ENCODE measurements at regions not wholly inside any gene's neighbourhood (a gene's known extent, or its start where the extent isn't known, plus 50 kb on each side); places are given as distances from the start of the nearest gene placed in this dataset.

DNA sequence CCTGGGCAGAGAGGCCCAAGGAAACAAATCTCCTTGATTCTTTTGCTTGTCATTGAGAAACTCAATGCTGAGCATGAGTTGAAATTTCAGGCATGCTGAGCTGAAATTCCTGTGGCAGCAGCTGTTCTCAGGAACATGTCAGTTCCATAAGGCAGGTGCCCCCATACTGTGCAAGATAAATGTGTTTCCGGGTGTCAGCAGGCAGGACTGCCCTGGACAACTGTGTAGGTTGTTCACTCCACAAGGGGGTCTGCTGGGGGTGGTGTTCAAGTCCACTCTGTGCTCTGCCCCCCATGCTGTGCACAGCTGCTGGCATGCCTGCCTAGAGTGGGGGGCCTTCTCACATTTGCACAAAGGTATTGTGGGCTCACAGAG, 133.7 kb downstream of the CTTN start (continued):
- TF ChIP-seq, protein P1, sequence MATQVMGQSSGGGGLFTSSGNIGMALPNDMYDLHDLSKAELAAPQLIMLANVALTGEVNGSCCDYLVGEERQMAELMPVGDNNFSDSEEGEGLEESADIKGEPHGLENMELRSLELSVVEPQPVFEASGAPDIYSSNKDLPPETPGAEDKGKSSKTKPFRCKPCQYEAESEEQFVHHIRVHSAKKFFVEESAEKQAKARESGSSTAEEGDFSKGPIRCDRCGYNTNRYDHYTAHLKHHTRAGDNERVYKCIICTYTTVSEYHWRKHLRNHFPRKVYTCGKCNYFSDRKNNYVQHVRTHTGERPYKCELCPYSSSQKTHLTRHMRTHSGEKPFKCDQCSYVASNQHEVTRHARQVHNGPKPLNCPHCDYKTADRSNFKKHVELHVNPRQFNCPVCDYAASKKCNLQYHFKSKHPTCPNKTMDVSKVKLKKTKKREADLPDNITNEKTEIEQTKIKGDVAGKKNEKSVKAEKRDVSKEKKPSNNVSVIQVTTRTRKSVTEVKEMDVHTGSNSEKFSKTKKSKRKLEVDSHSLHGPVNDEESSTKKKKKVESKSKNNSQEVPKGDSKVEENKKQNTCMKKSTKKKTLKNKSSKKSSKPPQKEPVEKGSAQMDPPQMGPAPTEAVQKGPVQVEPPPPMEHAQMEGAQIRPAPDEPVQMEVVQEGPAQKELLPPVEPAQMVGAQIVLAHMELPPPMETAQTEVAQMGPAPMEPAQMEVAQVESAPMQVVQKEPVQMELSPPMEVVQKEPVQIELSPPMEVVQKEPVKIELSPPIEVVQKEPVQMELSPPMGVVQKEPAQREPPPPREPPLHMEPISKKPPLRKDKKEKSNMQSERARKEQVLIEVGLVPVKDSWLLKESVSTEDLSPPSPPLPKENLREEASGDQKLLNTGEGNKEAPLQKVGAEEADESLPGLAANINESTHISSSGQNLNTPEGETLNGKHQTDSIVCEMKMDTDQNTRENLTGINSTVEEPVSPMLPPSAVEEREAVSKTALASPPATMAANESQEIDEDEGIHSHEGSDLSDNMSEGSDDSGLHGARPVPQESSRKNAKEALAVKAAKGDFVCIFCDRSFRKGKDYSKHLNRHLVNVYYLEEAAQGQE (IDR thresholded peaks at IDR 0.05; ENCODE audit: low read depth, low read length) = no peak
- TF ChIP-seq POLR2AphosphoS5 (IDR thresholded peaks at IDR 0.05; ENCODE audit: low read depth, low read length) (no peak), EP300 (IDR thresholded peaks at IDR 0.05; ENCODE audit: borderline replicate concordance in 1 of 2, low read depth in 1 of 2, low read length in 1 of 2) (no peak), NRF1 (IDR thresholded peaks at IDR 0.05; ENCODE audit: low read depth, low read length) (no peak), FOXM1 (IDR thresholded peaks at IDR 0.05; ENCODE audit: low read depth) (no peak), JUND (IDR thresholded peaks at IDR 0.05) (no peak)
- TF ChIP-seq, protein P2, sequence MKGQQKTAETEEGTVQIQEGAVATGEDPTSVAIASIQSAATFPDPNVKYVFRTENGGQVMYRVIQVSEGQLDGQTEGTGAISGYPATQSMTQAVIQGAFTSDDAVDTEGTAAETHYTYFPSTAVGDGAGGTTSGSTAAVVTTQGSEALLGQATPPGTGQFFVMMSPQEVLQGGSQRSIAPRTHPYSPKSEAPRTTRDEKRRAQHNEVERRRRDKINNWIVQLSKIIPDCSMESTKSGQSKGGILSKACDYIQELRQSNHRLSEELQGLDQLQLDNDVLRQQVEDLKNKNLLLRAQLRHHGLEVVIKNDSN (IDR thresholded peaks at IDR 0.05; ENCODE audit: borderline replicate concordance, low read depth) = no peak
- TF ChIP-seq, protein P3, sequence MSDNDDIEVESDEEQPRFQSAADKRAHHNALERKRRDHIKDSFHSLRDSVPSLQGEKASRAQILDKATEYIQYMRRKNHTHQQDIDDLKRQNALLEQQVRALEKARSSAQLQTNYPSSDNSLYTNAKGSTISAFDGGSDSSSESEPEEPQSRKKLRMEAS (IDR thresholded peaks at IDR 0.05; ENCODE audit: low read depth) = no peak
- TF ChIP-seq, protein P4, sequence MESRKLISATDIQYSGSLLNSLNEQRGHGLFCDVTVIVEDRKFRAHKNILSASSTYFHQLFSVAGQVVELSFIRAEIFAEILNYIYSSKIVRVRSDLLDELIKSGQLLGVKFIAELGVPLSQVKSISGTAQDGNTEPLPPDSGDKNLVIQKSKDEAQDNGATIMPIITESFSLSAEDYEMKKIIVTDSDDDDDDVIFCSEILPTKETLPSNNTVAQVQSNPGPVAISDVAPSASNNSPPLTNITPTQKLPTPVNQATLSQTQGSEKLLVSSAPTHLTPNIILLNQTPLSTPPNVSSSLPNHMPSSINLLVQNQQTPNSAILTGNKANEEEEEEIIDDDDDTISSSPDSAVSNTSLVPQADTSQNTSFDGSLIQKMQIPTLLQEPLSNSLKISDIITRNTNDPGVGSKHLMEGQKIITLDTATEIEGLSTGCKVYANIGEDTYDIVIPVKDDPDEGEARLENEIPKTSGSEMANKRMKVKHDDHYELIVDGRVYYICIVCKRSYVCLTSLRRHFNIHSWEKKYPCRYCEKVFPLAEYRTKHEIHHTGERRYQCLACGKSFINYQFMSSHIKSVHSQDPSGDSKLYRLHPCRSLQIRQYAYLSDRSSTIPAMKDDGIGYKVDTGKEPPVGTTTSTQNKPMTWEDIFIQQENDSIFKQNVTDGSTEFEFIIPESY (IDR thresholded peaks at IDR 0.05; ENCODE audit: borderline replicate concordance, low read depth) = no peak
- TF ChIP-seq, protein P5, sequence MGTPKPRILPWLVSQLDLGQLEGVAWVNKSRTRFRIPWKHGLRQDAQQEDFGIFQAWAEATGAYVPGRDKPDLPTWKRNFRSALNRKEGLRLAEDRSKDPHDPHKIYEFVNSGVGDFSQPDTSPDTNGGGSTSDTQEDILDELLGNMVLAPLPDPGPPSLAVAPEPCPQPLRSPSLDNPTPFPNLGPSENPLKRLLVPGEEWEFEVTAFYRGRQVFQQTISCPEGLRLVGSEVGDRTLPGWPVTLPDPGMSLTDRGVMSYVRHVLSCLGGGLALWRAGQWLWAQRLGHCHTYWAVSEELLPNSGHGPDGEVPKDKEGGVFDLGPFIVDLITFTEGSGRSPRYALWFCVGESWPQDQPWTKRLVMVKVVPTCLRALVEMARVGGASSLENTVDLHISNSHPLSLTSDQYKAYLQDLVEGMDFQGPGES (IDR thresholded peaks at IDR 0.05; ENCODE audit: low read depth, low read length) = no peak

DNA sequence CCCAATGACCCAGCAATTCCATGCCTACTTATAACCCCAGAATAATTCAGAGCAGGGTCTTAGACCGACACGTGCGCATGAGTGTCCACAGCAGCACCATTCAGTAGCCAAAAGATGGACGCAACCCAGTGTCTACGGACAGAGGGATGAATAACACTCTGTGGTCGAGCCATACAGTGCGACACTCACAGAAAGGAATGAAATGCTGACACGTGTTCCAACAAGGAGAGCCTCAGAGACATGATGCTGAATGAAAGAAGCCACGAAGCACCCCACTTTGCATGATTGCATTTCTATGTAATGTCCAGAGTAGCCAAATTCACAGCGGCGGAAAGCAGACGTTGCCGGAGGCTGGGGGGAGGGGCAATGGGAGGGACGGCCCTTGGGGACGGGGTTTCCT, 134.4 kb downstream of the CTTN start:
- H4K20me1 ChIP-seq (ENCODE audit: insufficient read depth) = no peaks in the 10 kb centered on the region
- POLR2A ChIA-PET = no interaction called here
- peak; percentile 21 for DNase-seq
- H3K4me2 ChIP-seq = no peak overlapping the region
- no peaks in the 10 kb centered on the region for H3K9me2 ChIP-seq
- no peaks in the 10 kb centered on the region for H3K27me3 ChIP-seq (ENCODE audit: insufficient read depth)
- WGBS (ENCODE audit: low lambda C conversion rate) = 58% methylated on average over 15 of the region's 15 CpGs
- no peak overlapping the region for H3K4me3 ChIP-seq (ENCODE audit: low read depth in 2 of 2, low read length in 1 of 2)
- H3K79me2 ChIP-seq (ENCODE audit: insufficient read depth) = no peaks in the 10 kb centered on the region
- H2AFZ ChIP-seq (ENCODE audit: low read depth) = no peak overlapping the region
- H3K4me1 ChIP-seq (ENCODE audit: control insufficient read depth in 1 of 2, insufficient read depth in 2 of 2, low read depth in 1 of 2, low read length in 1 of 2) = peaks cover 0 to 6% of the 10 kb centered on the region in 2 experiments; a peak in 1 of 4 replicates
- CTCF ChIA-PET = no interaction called here
- H3K36me3 ChIP-seq (replicated peaks in 1 of 2; ENCODE audit: control insufficient read depth in 1 of 2, insufficient read depth in 2 of 2, low read length in 1 of 2) = no peaks in the 10 kb centered on the region
- no peak overlapping the region for H3K27ac ChIP-seq (ENCODE audit: low read depth in 2 of 2, low read length in 1 of 2)
- TF ChIP-seq, protein P4 (IDR thresholded peaks at IDR 0.05; ENCODE audit: borderline replicate concordance, low read depth) = no peak
- TF ChIP-seq GATA2 (CRISPR knock-in tag; IDR thresholded peaks at IDR 0.05) (no peak), TAF1 (IDR thresholded peaks at IDR 0.05; ENCODE audit: borderline replicate concordance, low read depth, low read length) (no peak), NRF1 (IDR thresholded peaks at IDR 0.05; ENCODE audit: low read depth, low read length) (no peak), NFIC (IDR thresholded peaks at IDR 0.05; ENCODE audit: borderline replicate concordance) (no peak)
- TF ChIP-seq, protein P2 (IDR thresholded peaks at IDR 0.05; ENCODE audit: borderline replicate concordance, low read depth) = no peak
- TF ChIP-seq, protein P1 (IDR thresholded peaks at IDR 0.05; ENCODE audit: low read depth, low read length) = no peak
- H3K9ac ChIP-seq = no peak overlapping the region
- no peaks in the 10 kb centered on the region for H3K9me3 ChIP-seq
- H3F3A ChIP-seq (replicated peaks; ENCODE audit: insufficient read depth) = no peaks in the 10 kb centered on the region

Measured in SK-N-SH (cell line).